GM21447 (cell line): ENCODE measurements at regions not wholly inside any gene's neighbourhood (a gene's known extent, or its start where the extent isn't known, plus 50 kb on each side); places are given as distances from the start of the nearest gene placed in this dataset.
"Not testable (repeated sequence)": the region's sequence is repeated elsewhere in the genome, so short reads cannot be mapped to it uniquely, and the experiment has no call there.

ENCODE experiments used
- ATAC-seq: cut with Tn5 transposase; IDR thresholded peaks from one replicate; pipeline ENCODE4 v1.9.1; 2021; ENCODE audit not compliant: unreplicated experiment

GRCh38 chr12:85626784-85627171, 209.4 kb downstream of the RASSF9 start:
- ATAC-seq: no peak

DNA sequence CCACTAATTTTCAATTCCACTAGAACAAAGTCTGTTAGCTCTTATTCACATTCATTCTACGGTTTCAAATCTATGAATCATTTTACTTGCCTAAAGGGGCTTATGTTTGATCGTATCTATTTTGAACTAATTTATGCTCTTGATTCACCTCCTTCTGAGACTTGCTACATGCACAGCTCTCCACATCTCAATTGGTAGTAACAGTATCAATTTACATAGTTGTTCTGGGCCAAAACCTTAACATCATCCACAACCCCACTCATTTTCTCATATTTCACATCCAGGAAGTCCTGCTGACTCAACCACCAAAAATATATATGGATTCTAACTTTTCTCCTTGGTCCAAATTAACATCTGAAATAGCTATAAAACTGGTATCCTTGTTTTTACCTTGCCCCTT, 208.6 kb downstream of the RASSF9 start:
- ATAC-seq: no peak

GRCh38 chr12:85628562-85628961, 207.6 kb downstream of the RASSF9 start:
- not testable (repeated sequence) for ATAC-seq

GRCh38 chr12:85630851-85631250, 205.4 kb downstream of the RASSF9 start:
- ATAC-seq: no peak

DNA sequence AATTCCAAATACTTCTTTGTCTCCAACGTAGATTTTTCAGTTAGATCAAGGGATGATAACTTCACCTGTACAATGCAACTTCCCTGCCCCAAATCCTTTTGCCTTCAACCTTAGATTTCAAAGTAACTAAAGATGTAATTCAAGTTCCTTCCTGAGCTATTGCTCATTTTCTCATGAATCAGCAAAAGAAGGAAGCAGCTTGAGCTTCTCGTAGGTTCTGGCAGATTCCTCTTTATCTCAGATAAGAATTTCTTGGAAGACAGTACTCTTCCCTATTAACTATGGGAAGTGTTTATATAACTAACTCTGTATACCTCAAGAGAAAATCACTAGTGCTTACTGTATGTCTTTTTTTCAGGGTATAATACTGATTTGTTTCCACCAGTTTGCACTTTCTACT, 203.8 kb downstream of the RASSF9 start:
- ATAC-seq: no peak

- ATAC-seq: no peak
These were observed 202.7 kb downstream of the RASSF9 start for GRCh38 chr12:85633491-85633890.

DNA sequence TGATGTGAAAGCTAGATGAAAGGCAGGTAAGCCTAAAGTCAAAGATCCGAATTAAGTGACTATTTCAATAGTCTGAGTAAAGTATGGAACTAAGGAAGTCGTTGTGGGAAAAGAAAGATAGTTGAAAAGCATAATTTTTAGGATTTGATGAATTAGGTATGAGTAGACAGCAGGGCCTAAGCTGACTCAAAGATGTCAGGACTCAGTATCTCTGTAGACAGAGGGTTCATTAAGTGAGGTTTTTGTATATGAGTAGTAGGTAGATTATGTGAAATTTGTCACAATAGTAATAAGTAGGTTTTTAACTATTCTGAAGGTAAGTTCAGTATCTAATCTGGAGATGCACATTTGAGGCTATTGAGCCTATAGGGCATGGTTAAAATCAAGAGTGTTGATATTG, 196.4 kb downstream of the RASSF9 start:
- ATAC-seq: no peak

DNA sequence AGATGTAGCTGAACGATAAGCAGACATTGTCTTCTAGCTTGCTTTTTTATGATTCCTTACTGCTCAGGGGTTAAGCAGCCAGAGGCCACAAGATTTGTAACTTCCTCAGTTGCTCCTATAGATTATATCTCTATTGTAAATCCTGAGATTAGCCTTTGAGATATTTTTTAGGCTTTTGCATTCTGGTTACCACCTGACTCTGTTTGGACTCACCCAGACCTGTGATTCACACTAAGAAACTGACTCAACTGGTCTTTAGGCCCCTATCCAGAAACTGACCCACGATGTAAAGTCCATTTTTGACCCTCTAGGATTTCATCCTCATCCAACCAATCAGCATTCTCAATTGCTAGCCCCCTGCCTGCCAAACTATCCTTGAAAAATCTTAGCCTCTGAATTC, 194.4 kb downstream of the RASSF9 start:
- ATAC-seq: no peak

DNA sequence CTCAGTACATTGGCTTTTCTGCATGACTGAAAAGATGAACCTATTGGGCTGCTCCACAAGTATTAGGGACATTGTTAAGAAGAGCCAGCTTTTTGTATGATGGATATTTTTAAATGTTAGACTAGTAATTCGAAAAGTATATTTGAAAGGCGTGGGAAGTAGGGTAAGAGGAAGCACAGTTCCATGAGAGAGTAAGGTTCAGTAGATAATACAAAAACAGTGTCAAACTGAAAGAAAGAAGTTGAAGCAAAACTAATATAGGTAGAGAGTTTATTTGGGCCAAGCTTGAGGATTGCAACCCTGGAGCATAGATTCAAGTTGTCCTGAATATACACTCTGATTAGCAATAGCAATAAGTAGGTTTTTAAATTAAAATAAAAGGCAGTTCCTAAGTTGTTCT, 193.9 kb downstream of the RASSF9 start:
- ATAC-seq: no peak

DNA sequence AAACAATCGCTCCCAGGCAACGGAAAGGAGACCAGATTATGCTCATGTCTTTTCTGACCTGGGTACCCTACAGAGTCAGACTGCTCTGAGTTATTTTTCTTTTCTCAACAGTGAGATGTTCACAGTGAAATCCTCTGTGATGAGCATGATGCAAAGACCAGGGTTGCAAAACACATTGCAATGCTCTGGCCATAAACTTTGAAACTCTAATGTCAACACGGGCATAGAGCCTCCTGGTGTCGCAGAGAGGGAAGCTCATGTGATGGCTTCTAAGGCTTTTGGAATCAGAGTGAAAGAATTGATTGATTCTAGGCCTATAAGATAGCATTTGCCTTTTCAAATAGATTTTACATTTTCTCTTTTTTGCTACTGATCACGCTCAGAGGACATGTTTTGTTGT, 193.4 kb downstream of the RASSF9 start:
- ATAC-seq: no peak

GRCh38 chr12:85644508-85644907, 191.7 kb downstream of the RASSF9 start:
- no peak for ATAC-seq

DNA sequence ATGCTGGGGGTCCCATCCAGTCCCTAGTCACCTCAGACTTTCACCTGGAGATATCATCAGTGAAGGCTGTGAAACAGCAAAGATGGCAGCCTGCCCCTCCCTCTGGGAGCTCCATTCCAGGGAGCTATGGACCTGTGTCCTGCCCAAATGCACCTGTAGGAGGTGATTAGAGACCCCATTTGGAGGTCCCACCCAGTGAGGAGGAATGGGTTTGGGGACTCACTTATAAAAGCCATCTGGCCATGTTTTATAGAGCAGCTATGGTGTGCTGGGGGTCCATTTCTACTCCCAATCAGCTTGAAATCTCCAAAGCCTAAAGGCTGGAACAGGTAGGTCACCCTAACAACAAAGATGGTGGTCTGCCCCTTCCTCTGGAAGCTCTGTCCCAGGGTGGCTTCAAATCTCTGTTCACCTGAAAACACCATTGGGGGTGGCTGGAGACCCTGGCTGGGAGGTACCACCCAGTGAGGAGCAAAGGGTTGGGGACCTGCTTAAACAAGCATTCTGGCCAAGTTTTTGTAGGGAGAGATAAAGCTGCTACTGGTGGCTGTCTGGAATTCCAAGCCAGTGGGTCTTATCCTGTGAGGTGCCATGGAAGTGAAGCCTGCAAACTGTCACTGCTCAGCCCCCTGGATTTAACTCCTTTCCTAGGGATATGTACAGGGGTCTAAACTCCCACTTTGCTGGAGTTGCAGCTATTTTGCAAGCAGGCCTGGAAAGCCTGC, 182.3 kb downstream of the RASSF9 start:
- ATAC-seq: no peak

- ATAC-seq: no peak
These were observed 181.8 kb downstream of the RASSF9 start for GRCh38 chr12:85654456-85654840.

DNA sequence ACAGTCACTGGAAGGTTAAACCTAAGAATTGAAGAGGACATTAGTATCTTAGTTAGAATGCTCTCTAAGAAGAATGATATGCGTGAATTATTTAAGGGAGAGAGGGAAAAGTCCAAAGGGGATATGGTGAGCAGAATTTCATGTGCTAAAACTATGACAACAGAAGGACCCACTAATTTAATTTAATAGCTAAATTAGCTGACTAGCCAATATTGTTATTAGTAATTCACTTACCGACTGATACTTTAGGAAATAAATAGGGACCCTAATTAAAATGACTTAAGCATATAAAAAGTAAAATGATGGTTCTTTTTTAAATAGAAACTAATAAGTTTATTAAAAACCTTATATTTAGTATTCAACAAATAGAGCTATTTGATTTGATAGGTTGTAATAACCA, 179.6 kb downstream of the RASSF9 start:
- ATAC-seq: no peak

- ATAC-seq: no peak
These were observed 179.0 kb downstream of the RASSF9 start for GRCh38 chr12:85657251-85657650.

- ATAC-seq: no peak
These were observed 178.2 kb downstream of the RASSF9 start for GRCh38 chr12:85657836-85658630.

GRCh38 chr12:85659754-85660530, 176.3 kb downstream of the RASSF9 start:
- ATAC-seq: no peak

DNA sequence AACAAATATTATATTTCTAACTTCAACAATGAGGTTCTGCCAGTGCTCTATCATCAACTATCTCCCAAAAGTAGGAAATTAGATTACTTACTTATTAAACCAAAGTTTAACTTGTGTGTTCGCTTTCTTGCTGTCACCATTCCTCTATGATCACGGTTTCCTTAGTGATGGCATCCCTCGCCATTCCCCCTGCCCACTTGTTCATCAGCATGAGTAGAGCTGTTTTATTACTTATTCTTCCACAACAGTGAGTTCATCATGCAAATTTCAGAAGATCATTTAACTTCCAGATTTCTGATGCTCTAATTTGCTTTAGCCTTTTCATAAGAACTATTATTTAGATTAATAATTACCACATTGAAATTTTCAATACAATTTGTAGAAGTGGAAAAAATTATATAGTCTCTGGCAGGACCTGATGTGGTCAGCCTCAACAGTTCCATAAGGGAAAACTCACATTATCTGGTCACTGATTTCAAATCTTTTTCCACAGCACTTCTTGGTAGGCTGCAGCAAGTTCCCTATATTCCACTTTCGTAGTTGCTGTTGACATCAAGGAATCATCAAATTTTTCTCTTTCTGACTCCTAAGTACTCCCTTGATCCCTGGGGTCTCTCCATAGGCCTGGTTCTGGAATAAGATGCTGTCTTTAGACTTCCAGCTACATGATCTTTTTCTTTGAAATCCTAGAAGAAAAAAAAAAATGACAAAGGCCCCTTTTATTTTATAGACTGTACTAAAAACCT, 174.6 kb downstream of the RASSF9 start:
- no peak for ATAC-seq

GRCh38 chr12:85662207-85662602, 174.0 kb downstream of the RASSF9 start:
- no peak for ATAC-seq

GRCh38 chr12:85663631-85664030, 172.6 kb downstream of the RASSF9 start:
- no peak for ATAC-seq

GRCh38 chr12:85664429-85664828, 171.8 kb downstream of the RASSF9 start:
- ATAC-seq: no peak
